Vagina (tissue), 2 donors: ENCODE measurements at regions not wholly inside any gene's neighbourhood (a gene's known extent, or its start where the extent isn't known, plus 50 kb on each side); places are given as distances from the start of the nearest gene placed in this dataset.

Experiments
- CTCF ChIP-seq, 3 experiments: fragments of 450-650 bp in 2 of 3; fragments of 200-600 bp in 1 of 3; sonication (generic) in 1 of 3; IDR thresholded peaks; one replicate each; pipeline ENCODE4 v1.5.1; 2017 to 2019; ENCODE audit warnings: antibody characterized with exemption in 3 of 3, mild to moderate bottlenecking in 2 of 3, moderate library complexity in 2 of 3
- POLR2A ChIP-seq, 2 donors: fragments of 450-650 bp; IDR thresholded peaks; one replicate each; pipeline ENCODE4 v1.6.1; 2017; ENCODE audit warnings: antibody characterized with exemption in 2 of 2, mild to moderate bottlenecking in 2 of 2, moderate library complexity in 2 of 2

DNA sequence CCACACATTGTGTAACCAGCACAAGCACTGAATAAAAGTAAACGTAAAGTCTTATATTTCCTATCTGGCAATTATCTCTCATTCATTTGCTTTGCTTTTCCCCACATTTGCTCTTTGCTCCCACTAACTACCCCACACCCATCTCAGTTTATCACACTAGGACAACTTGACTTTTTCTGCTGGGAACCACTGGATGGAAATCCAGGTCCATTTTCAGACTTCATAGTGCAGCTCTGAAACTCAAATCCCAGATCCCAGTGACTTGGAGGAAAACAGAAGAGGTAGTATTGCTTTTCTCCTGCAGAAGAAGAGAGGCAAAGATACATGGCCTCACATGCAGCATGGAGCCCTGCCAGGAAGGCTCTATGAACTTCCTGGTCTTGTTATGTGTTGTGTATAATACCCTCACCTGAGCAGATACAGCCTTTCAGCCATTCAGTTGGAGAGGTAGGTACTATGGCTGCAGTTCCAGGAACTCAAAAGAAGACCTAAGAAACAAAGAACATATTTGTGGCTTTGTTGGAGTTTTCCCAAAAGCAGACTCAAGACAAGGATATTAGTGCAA, 90.0 kb upstream of the NIPBL start:
- no peak for TF ChIP-seq CTCF (IDR thresholded peaks at IDR 0.05)
- TF ChIP-seq POLR2A (IDR thresholded peaks at IDR 0.05), result no peak
